ENCODE measurements at regions not wholly inside any gene's neighbourhood (a gene's known extent, or its start where the extent isn't known, plus 50 kb on each side); places are given as distances from the start of the nearest gene placed in this dataset.

DNA sequence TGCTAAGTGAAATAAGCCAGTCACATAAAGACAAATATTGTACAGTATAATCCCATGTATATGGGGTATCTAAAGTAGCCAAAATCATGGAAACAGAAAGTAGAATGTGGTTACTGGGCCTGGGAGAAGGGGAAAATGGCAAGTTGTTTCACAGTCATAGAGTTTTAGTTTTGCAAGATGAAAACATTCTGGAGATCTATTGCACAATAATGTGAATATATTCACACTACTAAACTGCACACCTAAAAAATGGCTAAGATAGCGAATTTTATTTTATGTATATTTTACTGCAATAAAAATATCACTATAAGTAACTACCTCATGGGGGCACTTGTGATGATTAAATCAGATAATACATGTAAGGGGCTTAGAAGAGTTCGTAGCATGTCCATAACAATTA, 72.0 kb upstream of the ARHGAP32 start:
- Histone ChIP-seq H3K27me3 (no peaks in the 10 kb centered on the region), H3K4me3 (no peak overlapping the region), H3K27ac (no peak overlapping the region), H3K9me3 (no peaks in the 10 kb centered on the region), H3K4me1 (no peaks in the 10 kb centered on the region), H3K36me3 (no peaks in the 10 kb centered on the region)
- DNase-seq (ENCODE audit: low spot score in 2 of 2): no peak
- intact Hi-C loops (cut with DNase I; ENCODE audit: low total_unique reads): no loop called here
- TF ChIP-seq POLR2AphosphoS5 (IDR thresholded peaks at IDR 0.05) (no peak), POLR2A (IDR thresholded peaks at IDR 0.05) (no peak)
- TF ChIP-seq, protein P1, sequence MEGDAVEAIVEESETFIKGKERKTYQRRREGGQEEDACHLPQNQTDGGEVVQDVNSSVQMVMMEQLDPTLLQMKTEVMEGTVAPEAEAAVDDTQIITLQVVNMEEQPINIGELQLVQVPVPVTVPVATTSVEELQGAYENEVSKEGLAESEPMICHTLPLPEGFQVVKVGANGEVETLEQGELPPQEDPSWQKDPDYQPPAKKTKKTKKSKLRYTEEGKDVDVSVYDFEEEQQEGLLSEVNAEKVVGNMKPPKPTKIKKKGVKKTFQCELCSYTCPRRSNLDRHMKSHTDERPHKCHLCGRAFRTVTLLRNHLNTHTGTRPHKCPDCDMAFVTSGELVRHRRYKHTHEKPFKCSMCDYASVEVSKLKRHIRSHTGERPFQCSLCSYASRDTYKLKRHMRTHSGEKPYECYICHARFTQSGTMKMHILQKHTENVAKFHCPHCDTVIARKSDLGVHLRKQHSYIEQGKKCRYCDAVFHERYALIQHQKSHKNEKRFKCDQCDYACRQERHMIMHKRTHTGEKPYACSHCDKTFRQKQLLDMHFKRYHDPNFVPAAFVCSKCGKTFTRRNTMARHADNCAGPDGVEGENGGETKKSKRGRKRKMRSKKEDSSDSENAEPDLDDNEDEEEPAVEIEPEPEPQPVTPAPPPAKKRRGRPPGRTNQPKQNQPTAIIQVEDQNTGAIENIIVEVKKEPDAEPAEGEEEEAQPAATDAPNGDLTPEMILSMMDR (IDR thresholded peaks at IDR 0.05): no peak

DNA sequence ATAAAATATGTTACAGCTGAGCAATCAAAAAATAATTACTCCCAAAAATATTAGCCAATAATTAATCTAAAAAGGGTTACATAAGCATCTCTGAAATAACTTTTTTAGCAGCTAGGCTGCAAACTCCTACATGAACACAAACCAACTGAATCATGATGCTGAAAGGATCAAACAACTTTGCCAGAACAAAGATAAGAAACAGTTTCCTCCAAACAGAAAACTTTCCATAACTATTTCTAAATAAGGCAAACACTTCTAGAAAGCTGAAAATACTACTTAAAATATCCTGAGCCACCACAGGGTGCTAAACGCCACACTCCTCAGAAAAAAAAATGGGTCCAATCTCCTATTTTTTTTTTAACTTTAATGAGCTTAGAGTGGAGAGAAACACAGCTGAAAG, 68.6 kb upstream of the ARHGAP32 start:
- Histone ChIP-seq H3K4me3 (no peak overlapping the region), H3K4me1 (no peaks in the 10 kb centered on the region), H3K36me3 (no peaks in the 10 kb centered on the region), H3K27ac (no peak overlapping the region), H3K9me3 (no peaks in the 10 kb centered on the region), H3K27me3 (no peaks in the 10 kb centered on the region)
- TF ChIP-seq POLR2A (IDR thresholded peaks at IDR 0.05): no peak
- TF ChIP-seq POLR2AphosphoS5 (IDR thresholded peaks at IDR 0.05): no peak
- TF ChIP-seq, protein P1 (IDR thresholded peaks at IDR 0.05): no peak
- DNase-seq (ENCODE audit: low spot score in 2 of 2): no peak
- intact Hi-C loops (cut with DNase I; ENCODE audit: low total_unique reads): no loop called here

DNA sequence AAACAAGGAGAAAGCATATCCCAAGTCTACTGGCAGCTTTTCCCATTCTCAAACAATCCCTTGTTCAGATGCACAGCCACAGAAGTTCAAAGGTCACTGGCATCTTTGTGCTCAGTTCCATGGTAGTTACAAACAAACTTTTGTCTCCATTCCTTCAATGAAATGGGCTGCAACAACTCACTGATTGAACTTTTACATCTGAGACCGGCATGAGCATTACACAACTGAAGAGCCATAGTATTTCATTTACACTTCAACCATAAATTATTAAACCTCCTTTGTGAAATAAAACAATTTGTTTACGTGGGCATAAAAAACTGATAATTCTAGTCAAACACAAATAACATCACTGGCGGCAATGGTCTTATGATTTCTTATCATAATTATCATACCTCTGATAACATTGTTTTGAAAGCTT, 67.8 kb upstream of the ARHGAP32 start:
- no peaks in the 10 kb centered on the region for H3K36me3 ChIP-seq
- no peak for TF ChIP-seq POLR2A (IDR thresholded peaks at IDR 0.05)
- no peak for TF ChIP-seq POLR2AphosphoS5 (IDR thresholded peaks at IDR 0.05)
- TF ChIP-seq, protein P1 (IDR thresholded peaks at IDR 0.05): no peak

DNA sequence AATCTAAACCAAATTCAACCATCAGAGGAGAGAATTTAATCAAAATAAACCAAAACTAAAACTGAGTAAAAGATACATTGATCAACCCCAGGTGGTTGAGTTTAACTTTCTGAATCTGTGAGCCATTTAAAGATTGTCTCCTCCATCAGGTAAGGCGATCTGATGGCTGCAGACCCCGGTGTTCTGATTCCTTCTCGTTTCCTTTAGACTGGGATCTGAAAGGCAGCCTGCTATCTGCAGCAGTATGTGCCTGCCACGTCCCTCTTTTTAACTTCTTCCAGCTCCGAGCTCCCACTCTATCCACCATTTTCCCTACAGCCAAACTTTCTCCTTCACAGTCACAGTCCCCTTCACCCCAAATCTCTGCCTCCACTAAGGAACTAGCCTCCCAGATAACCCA, 66.1 kb upstream of the ARHGAP32 start:
- no peak overlapping the region for H3K4me3 ChIP-seq
- H3K27ac ChIP-seq: no peak overlapping the region
- no peaks in the 10 kb centered on the region for H3K36me3 ChIP-seq
- intact Hi-C loops (cut with DNase I; ENCODE audit: low total_unique reads): no loop called here
- DNase-seq (ENCODE audit: low spot score in 2 of 2): no peak
- no peak for TF ChIP-seq POLR2A (IDR thresholded peaks at IDR 0.05)
- no peaks in the 10 kb centered on the region for H3K4me1 ChIP-seq
- no peaks in the 10 kb centered on the region for H3K27me3 ChIP-seq
- H3K9me3 ChIP-seq: no peaks in the 10 kb centered on the region

More for the DNA sequence above, 67.8 kb upstream of the ARHGAP32 start:
- Histone ChIP-seq H3K9me3 (no peaks in the 10 kb centered on the region), H3K4me3 (no peak overlapping the region), H3K27ac (no peak overlapping the region), H3K4me1 (no peaks in the 10 kb centered on the region), H3K27me3 (no peaks in the 10 kb centered on the region)
- no peak for DNase-seq (ENCODE audit: low spot score in 2 of 2)
- intact Hi-C loops (cut with DNase I; ENCODE audit: low total_unique reads): no loop called here

DNA sequence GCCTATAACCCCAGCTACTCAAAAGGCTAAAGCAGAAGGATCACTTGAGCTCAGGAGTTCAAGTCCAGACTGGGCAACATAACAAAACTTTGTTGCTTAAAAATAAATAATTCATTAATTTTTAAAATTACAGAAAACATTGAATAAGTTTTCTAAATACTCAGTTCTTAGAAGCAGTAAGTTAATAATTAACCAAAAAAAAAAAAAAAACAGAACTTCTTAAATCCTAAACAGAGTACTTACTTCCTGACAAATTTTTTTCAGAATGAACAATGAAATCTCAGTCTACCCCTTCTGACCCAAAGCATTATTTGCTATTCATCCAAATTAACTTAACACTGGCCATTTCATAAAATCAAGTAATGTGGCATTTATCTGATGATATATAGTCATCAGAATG, 65.4 kb upstream of the ARHGAP32 start:
- Histone ChIP-seq H3K27ac (no peak overlapping the region), H3K27me3 (no peaks in the 10 kb centered on the region), H3K4me1 (no peaks in the 10 kb centered on the region), H3K9me3 (no peaks in the 10 kb centered on the region), H3K4me3 (no peak overlapping the region), H3K36me3 (no peaks in the 10 kb centered on the region)
- no peak for DNase-seq (ENCODE audit: low spot score in 2 of 2)
- intact Hi-C loops (cut with DNase I; ENCODE audit: low total_unique reads): no loop called here
- no peak for TF ChIP-seq POLR2AphosphoS5 (IDR thresholded peaks at IDR 0.05)
- TF ChIP-seq, protein P1 (IDR thresholded peaks at IDR 0.05): no peak
- no peak for TF ChIP-seq POLR2A (IDR thresholded peaks at IDR 0.05)

DNA sequence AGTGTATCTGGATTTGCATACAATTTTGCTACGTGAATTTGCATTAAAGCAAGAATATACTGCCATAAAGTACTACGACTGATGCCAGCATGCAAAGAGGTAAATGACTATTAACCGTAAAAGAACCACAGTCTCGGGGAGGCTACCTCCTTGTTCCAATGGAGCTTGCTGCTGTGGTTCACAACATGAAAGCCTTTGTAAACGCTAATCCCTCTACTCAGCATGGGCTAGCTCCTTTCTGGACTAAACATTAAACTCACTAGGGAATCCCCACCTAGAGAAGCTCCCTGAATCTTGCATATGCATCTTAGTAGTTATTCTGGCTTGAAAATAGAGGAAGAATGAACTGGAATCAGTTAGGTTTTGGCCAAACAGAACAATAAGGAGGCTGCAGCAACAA, 60.5 kb upstream of the ARHGAP32 start:
- Histone ChIP-seq H3K36me3 (no peaks in the 10 kb centered on the region), H3K4me3 (no peak overlapping the region), H3K27me3 (no peaks in the 10 kb centered on the region), H3K4me1 (no peaks in the 10 kb centered on the region), H3K9me3 (no peaks in the 10 kb centered on the region), H3K27ac (no peak overlapping the region)
- intact Hi-C loops (cut with DNase I; ENCODE audit: low total_unique reads): no loop called here
- no peak for DNase-seq (ENCODE audit: low spot score in 2 of 2)
- TF ChIP-seq POLR2A (IDR thresholded peaks at IDR 0.05): no peak
- TF ChIP-seq, protein P1 (IDR thresholded peaks at IDR 0.05): no peak
- no peak for TF ChIP-seq POLR2AphosphoS5 (IDR thresholded peaks at IDR 0.05)

Data from breast epithelium (tissue), 4 donors.